GM21723 (cell line): ENCODE measurements at regions not wholly inside any gene's neighbourhood (a gene's known extent, or its start where the extent isn't known, plus 50 kb on each side); places are given as distances from the start of the nearest gene placed in this dataset.

ENCODE experiments used
- ATAC-seq: cut with Tn5 transposase; IDR thresholded peaks from one replicate; pipeline ENCODE4 v1.9.1; 2021; ENCODE audit warnings: mild to moderate bottlenecking, moderate library complexity; ENCODE audit not compliant: unreplicated experiment

- ATAC-seq: peak; percentile 67
Measured at GRCh38 chr14:60349663-60350365, 100.8 kb downstream of the PPM1A start.

- ATAC-seq: peak; percentile 16
Measured at GRCh38 chr14:60350366-60350720, 101.3 kb downstream of the PPM1A start.

- no peak for ATAC-seq
Measured at GRCh38 chr14:60353420-60353819, 104.4 kb downstream of the PPM1A start.

DNA sequence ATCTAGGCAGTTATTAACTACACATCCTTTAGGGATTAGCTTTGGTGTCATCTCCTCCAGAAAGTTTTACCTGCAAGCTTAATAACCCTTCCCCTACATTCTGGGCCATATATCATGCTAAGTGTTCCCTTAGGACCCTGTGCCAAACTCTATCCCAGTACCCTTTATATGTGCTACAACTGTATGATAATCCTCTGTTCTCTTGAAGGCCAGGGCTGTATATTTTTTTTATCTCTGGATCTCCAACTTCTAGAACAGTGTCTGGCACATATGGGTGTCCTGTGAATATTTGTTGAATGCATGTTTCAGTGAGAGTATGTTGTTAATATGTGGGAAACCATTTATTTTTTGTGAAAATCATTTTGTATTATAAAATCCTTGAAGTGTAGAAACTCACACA is 106.7 kb downstream of the PPM1A start:
- ATAC-seq: no peak

GRCh38 chr14:60356386-60356785 is 107.4 kb downstream of the PPM1A start:
- no peak for ATAC-seq

- ATAC-seq: no peak
Measured at GRCh38 chr14:60356906-60357550, 108.0 kb downstream of the PPM1A start.

DNA sequence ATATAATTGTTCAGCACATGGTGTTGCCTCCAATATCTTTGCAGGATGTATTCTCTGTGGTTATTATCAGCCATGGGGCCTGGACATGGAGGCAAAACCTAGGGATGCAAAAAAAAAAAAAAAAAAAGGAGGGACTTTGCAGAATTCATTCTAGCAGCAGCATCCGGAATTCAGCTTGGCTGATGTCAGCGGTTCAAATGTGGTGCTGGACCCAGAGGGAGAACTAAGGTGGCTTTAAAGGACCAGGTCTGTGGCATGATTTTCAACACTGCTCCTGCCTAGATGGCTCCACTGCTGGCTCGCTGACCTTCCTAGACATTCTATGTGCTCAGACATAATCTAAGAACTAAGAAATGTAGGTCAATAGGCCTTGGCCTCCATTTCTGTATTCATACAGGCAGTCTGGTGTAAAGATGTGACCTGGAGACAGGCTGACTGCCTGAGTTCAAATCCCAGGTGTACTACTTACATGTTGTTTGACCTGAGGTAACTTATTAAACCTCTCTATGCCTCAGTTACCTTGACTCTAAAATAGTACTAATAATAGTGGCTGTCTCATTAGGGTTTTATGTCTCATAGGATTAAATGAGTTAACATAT is 108.6 kb downstream of the PPM1A start:
- ATAC-seq: no peak

GRCh38 chr14:60363275-60363674 is 114.3 kb downstream of the PPM1A start:
- no peak for ATAC-seq

DNA sequence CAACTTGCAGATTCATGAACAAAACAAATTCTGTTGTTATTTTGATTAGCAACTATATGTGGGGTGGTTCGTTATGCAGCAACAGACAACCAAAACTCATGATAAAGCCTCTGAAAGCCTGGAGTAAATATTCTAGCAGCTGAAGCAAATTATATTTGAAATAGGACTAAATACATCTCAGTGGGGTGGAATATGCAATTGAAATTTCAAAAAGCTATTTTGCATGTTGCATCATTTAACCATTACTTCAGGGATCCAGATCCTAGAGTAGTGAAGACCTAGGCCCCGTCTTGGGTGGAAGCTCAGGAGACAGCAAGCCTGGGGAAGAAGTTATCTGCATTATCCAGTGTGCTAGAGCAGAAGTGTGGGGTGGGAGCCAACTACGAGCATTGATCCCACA is 114.7 kb downstream of the PPM1A start:
- no peak for ATAC-seq

DNA sequence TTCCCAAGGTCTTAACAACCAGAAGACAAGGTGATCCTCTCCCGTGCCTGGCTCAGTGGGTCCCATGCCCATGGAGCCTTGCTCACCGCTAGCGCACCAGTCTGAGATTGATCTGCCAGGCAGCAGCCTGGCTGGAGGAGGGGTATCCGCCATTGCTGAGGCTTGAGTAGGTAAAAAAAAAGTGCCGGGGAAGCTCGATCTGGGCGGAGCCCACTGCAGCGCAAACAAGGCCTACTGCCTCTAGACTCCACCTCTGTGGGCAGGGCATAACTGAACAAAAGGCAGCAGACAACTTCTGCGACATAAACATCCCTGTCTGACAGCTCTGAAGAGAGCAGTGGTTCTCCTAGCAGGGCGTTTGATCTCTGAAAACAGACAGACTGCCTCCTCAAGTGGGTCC is 104.0 kb downstream of the C14orf39 start:
- no peak for ATAC-seq
